ENCODE measurements at regions not wholly inside any gene's neighbourhood (a gene's known extent, or its start where the extent isn't known, plus 50 kb on each side); places are given as distances from the start of the nearest gene placed in this dataset.

GRCh38 chr11:130609121-130610035 is 160.9 kb downstream of the ADAMTS15 start:
- Histone ChIP-seq H3K14ac (ENCODE audit: insufficient read depth, low read length) (no peak overlapping the region; the same call in 1 of the 2 replicates), H2BK5ac (ENCODE audit: insufficient read length, low read length) (no peak overlapping the region), H4K20me1 (ENCODE audit: control insufficient read depth, insufficient read depth, insufficient read length) (no peaks in the 10 kb centered on the region), H4K91ac (ENCODE audit: insufficient read length, low read depth, low read length) (no peak overlapping the region), H3K56ac (ENCODE audit: insufficient read length, low read depth, low read length) (no peak overlapping the region), H2BK120ac (ENCODE audit: low read depth, low read length, poor library complexity, severe bottlenecking) (no peak overlapping the region), H2AK5ac (ENCODE audit: insufficient read length, low read length) (no peak overlapping the region), H3K4ac (ENCODE audit: low read depth, low read length) (no peak overlapping the region), H3K79me2 (ENCODE audit: insufficient read depth, low read length) (no peaks in the 10 kb centered on the region), H3K18ac (ENCODE audit: insufficient read length, low read depth, low read length) (no peak overlapping the region), H3K23ac (ENCODE audit: insufficient read length, low read depth, low read length) (no peak overlapping the region), H3K9me3 (ENCODE audit: control insufficient read depth, low read depth, low read length) (no peaks in the 10 kb centered on the region), H3T11ph (ENCODE audit: low read length) (no peak overlapping the region), H3K9ac (ENCODE audit: extremely low read depth, insufficient read length, low read length) (no peak overlapping the region), H3K4me2 (ENCODE audit: insufficient read depth, insufficient read length, low read length) (no peak overlapping the region), H4K5ac (ENCODE audit: insufficient read length, low read depth, low read length) (no peak overlapping the region), H2AFZ (ENCODE audit: low read length) (no peak overlapping the region), H2BK20ac (ENCODE audit: low read depth, low read length, poor library complexity, severe bottlenecking) (no peak overlapping the region), H3K23me2 (ENCODE audit: insufficient read length, low read depth, low read length, poor library complexity, severe bottlenecking) (no peaks in the 10 kb centered on the region), H3K4me1 (ENCODE audit: insufficient read depth, low read length) (0 out of 2 replicates have a peak, but pooled peaks cover 4% of the 10 kb centered on the region), H3K27me3 (ENCODE audit: insufficient read depth, low read length) (no peaks in the 10 kb centered on the region), H4K8ac (replicated peaks; ENCODE audit: insufficient read length, low read depth, low read length) (no peak overlapping the region), H2BK12ac (ENCODE audit: insufficient read length, low read depth, low read length) (no peak overlapping the region), H3K27ac (ENCODE audit: insufficient read length, low read depth, low read length) (no peak overlapping the region), H2BK15ac (ENCODE audit: low read depth, low read length) (no peak overlapping the region), H3K79me1 (ENCODE audit: insufficient read depth, low read depth, low read length, poor library complexity, severe bottlenecking) (no peaks in the 10 kb centered on the region)
- Mint-ChIP-seq H3K36me3 (ENCODE audit: insufficient read depth in 1 of 3, low read depth in 3 of 3) (no peaks in the 10 kb centered on the region; a peak in 1 of 7 replicates), H3K4me3 (no peak overlapping the region), H3K4me1 (peaks cover 11 to 17% of the 10 kb centered on the region in 2 experiments), H3K27ac (no peak overlapping the region; a peak in 1 of 7 replicates), H3K27me3 (ENCODE audit: low read depth) (peaks cover 4% of the 10 kb centered on the region), H3K9me3 (no peaks in the 10 kb centered on the region; a peak in 2 of 5 replicates)
- peak; percentile 47 for DNase-seq
- no CpG with 5 or more reads among the region's 15 CpGs for WGBS (ENCODE audit: extremely low coverage, insufficient read length, low lambda C conversion rate)
- TF ChIP-seq, protein P1, sequence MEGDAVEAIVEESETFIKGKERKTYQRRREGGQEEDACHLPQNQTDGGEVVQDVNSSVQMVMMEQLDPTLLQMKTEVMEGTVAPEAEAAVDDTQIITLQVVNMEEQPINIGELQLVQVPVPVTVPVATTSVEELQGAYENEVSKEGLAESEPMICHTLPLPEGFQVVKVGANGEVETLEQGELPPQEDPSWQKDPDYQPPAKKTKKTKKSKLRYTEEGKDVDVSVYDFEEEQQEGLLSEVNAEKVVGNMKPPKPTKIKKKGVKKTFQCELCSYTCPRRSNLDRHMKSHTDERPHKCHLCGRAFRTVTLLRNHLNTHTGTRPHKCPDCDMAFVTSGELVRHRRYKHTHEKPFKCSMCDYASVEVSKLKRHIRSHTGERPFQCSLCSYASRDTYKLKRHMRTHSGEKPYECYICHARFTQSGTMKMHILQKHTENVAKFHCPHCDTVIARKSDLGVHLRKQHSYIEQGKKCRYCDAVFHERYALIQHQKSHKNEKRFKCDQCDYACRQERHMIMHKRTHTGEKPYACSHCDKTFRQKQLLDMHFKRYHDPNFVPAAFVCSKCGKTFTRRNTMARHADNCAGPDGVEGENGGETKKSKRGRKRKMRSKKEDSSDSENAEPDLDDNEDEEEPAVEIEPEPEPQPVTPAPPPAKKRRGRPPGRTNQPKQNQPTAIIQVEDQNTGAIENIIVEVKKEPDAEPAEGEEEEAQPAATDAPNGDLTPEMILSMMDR (conservative IDR thresholded peaks at IDR 0.05): no peak

All from H9 (cell line).